Ovary (tissue), 7 donors: ENCODE measurements at regions not wholly inside any gene's neighbourhood (a gene's known extent, or its start where the extent isn't known, plus 50 kb on each side); places are given as distances from the start of the nearest gene placed in this dataset.

Experiments
- DNase-seq, 5 donors: peaks; one replicate each; pipeline ENCODE4 v3.0.0-alpha.2; 2019 to 2020
- H3K27ac ChIP-seq, 2 donors: fragments of 200-600 bp; one replicate each; pipeline versions ENCODE4 v1.5.1 to v1.8.0; 2019 to 2022
- H3K27me3 ChIP-seq: fragments of 200-600 bp; one replicate; pipeline ENCODE4 v1.8.0; 2022
- H3K36me3 ChIP-seq: fragments of 200-600 bp; sonication (generic); one replicate; pipeline ENCODE4 v1.5.1; 2019
- H3K4me1 ChIP-seq: one replicate; pipeline ENCODE4 v1.8.1; 2013; ENCODE audit warnings: mild to moderate bottlenecking, moderate library complexity; ENCODE audit not compliant: insufficient read depth
- H3K4me3 ChIP-seq: fragments of 200-600 bp; sonication (generic); one replicate; pipeline ENCODE4 v1.5.1; 2017
- H3K9me3 ChIP-seq, 2 donors: fragments of 200-600 bp in 1 of 2; sonication (generic) in 1 of 2; one replicate each; pipeline versions ENCODE4 v1.5.1 to v1.8.1; 2013 to 2019; ENCODE audit warnings: mild to moderate bottlenecking in 1 of 2, moderate library complexity in 1 of 2
- CTCF ChIP-seq, 3 donors: fragments of 450-650 bp in 2 of 3; fragments of 200-600 bp in 1 of 3; IDR thresholded peaks; one replicate each; pipeline versions ENCODE4 v1.5.1 to v1.8.0; 2016 to 2022; ENCODE audit warnings: antibody characterized with exemption in 3 of 3, mild to moderate bottlenecking in 1 of 3
- EP300 ChIP-seq: sonication (generic); formaldehyde crosslinking; IDR thresholded peaks from one replicate; pipeline ENCODE4 v1.6.1; 2017; ENCODE audit warnings: antibody characterized with exemption
- POLR2A ChIP-seq: fragments of 450-650 bp; IDR thresholded peaks from one replicate; pipeline ENCODE4 v1.6.1; 2017; ENCODE audit warnings: antibody characterized with exemption, mild to moderate bottlenecking, moderate library complexity
- WGBS, 3 donors: extraction: QIAGEN DNeasy Blood & Tissue Kit in 1 of 3; methylation state at CpG; one replicate each; pipeline versions ENCODE4 v1.1.5 to v1.1.7; 2013 to 2017; 5-methylcytosine and 5-hydroxymethylcytosine counted together
- intact Hi-C, 4 donors: fragments of 100-400 bp; cut with DNase I; formaldehyde crosslinking; loops; one replicate each; pipeline versions ENCODE4 v1.11.0 to v1.15.1; 2022 to 2023
- donor health status: DM: no; HTN: no; CAD: no; lungs with moderate emphysema.
- donor health status: DM: no; HTN: no; CAD: no.
- donor health status: Bipolar disorder and iron deficiency.
- donor health status: DM: no; HTN: no; CAD: no.
- donor health status: DM: yes; HTN: yes; CAD: no.

- Histone ChIP-seq H3K27ac (no peak overlapping the region), H3K4me1 (no peaks in the 10 kb centered on the region), H3K9me3 (no peaks in the 10 kb centered on the region), H3K27me3 (no peaks in the 10 kb centered on the region), H3K4me3 (no peak overlapping the region), H3K36me3 (no peaks in the 10 kb centered on the region)
- intact Hi-C loops, result no loop called here
- DNase-seq, result no peak
- TF ChIP-seq CTCF (IDR thresholded peaks at IDR 0.05) (no peak), EP300 (no peak), POLR2A (no peak)
- WGBS, 3 donors, result 81 to 87% (median 82%) methylated on average over 3 of the region's 3 CpGs
Observed at GRCh38 chr14:44271006-44271405, 236.1 kb downstream of the FSCB start.

GRCh38 chr14:44265246-44265645, 241.8 kb downstream of the FSCB start:
- Histone ChIP-seq H3K36me3 (no peaks in the 10 kb centered on the region), H3K4me1 (no peaks in the 10 kb centered on the region), H3K9me3 (no peaks in the 10 kb centered on the region), H3K4me3 (no peak overlapping the region), H3K27ac (no peak overlapping the region), H3K27me3 (no peaks in the 10 kb centered on the region)
- 17 to 43% (median 27%) methylated on average over 2 of the region's 2 CpGs for WGBS, 3 donors
- TF ChIP-seq EP300 (no peak), POLR2A (no peak), CTCF (IDR thresholded peaks at IDR 0.05) (no peak)
- DNase-seq, result no peak
- intact Hi-C loops, result no loop called here

GRCh38 chr14:44215660-44216059, 291.4 kb downstream of the FSCB start:
- no peak for TF ChIP-seq POLR2A
- no peak for TF ChIP-seq EP300
- no peak for TF ChIP-seq CTCF (IDR thresholded peaks at IDR 0.05)
- DNase-seq, result no peak

GRCh38 chr14:44211718-44212117, 295.4 kb downstream of the FSCB start:
- H3K4me3 ChIP-seq, result no peak overlapping the region
- no peaks in the 10 kb centered on the region for H3K27me3 ChIP-seq
- no peak for DNase-seq
- 73 to 96% (median 94%) methylated on average over 2 of the region's 2 CpGs for WGBS, 3 donors
- no peaks in the 10 kb centered on the region for H3K4me1 ChIP-seq
- H3K9me3 ChIP-seq, result no peaks in the 10 kb centered on the region
- H3K27ac ChIP-seq, result no peak overlapping the region
- H3K36me3 ChIP-seq, result no peaks in the 10 kb centered on the region
- intact Hi-C loops, result no loop called here
- TF ChIP-seq EP300 (no peak), CTCF (IDR thresholded peaks at IDR 0.05) (no peak), POLR2A (no peak)

More at GRCh38 chr14:44215660-44216059, 291.4 kb downstream of the FSCB start:
- Histone ChIP-seq H3K27me3 (no peaks in the 10 kb centered on the region), H3K4me3 (no peak overlapping the region), H3K4me1 (no peaks in the 10 kb centered on the region), H3K9me3 (no peaks in the 10 kb centered on the region), H3K27ac (no peak overlapping the region), H3K36me3 (no peaks in the 10 kb centered on the region)
- intact Hi-C loops, result no loop called here
